HG03354 (cell line): ENCODE measurements at regions not wholly inside any gene's neighbourhood (a gene's known extent, or its start where the extent isn't known, plus 50 kb on each side); places are given as distances from the start of the nearest gene placed in this dataset.

ENCODE experiments used
- ATAC-seq: cut with Tn5 transposase; IDR thresholded peaks from one replicate; pipeline ENCODE4 v1.9.1; 2021; ENCODE audit warnings: mild to moderate bottlenecking; ENCODE audit not compliant: unreplicated experiment, poor library complexity, severe bottlenecking

DNA sequence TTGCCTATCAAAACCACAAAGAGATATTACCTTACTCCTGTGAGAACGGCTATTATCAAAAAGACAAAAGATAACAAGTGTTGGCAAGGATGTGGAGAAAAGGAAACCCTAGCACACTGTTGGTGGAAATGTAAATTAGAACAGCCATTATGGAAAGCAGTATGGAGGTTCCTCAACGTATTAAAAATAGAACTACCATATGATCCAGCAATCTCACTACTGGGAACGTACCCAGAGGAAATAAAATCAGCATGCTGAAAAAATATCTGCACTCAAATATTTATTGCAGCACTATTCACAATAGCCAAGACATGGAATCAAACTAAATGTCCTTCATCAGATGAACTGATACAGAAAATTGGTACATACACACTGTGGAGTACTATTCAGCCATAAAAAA, 149.4 kb upstream of the MLN start:
- no peak for ATAC-seq

DNA sequence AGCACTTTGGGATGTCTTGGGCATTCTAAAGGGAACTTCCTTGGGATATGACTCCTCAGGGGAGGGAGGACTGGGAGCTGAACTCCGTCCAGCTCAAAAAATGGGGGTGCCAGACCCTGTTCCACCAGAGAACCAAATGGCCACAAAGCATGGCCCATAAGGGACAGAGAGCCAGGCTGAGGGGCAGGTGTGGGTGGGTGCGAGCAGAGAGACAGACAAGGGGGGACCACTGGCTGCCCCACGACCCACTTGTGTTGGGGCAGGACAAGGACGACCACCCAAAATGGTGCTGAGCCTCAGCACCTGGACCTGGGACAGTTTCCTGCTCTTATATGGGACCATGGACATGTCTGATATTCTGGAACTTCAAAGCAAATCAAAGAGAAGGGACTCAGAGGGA, 148.2 kb upstream of the MLN start:
- no peak for ATAC-seq

DNA sequence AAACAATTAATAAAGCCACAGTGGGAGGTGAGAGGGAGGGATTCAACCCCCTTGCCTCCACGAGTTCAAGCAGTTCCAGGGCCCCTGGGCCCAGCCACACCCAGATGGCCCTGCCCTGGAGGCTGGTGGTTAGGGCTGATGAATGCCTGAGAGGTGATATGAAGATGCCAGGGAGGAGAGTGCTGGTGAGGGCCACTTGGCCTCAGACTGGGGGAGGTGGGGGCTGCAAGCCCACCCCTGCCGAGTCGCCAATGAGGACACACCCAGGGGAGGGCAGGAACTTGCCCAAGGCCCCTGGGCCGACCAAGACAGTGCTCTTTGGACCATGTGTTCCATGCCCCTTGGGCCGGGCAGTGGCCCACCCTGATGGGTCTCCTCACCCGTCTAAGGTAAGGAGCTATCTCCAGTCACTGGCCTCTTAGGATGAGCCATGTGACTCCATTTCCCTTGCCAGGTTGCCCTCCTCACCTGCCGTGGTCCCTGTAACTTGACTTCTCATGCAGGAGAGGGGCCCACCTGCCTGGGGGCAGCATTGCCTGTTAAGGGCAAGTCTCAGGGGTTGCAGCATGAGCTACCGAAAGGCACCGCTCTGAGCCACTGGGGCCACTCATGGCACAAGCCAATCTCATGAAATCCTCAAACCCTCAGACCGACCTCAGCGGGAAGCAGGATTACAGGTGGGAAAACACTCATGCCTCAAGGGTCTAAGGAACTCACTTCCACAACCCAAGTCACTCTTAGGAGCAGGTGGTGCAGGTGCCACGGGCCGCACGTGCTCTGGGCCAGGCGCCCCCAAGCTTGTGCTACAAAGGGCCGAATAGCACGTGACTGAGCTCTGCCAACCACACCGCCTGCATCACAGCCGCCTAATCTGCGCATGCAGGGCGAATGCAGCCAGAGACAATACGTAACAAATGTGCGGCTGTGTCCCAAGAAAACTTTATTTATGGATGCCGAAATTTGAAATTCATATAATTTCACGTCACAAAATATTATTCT, 147.4 kb upstream of the MLN start:
- ATAC-seq = no peak

DNA sequence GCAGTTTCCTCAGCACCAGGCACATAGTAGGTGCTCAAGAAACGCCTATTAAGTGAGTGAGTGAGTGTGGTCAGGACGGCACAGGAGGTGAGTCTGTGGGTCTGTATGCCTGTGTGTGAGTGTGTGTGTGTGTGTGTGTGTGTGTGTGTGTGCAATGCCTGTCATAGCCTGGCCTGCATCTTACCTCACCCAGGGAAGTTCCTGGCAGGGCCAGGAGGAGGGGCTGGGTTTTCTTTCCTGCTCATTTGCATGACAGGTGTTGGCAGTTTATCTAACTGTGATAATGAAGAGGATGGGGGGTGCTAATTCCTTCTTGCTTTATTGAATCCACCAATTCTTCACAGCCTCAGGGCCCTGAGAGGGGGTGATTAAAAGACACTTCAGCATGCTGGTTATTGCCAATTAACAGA, 146.7 kb upstream of the MLN start:
- ATAC-seq = no peak

DNA sequence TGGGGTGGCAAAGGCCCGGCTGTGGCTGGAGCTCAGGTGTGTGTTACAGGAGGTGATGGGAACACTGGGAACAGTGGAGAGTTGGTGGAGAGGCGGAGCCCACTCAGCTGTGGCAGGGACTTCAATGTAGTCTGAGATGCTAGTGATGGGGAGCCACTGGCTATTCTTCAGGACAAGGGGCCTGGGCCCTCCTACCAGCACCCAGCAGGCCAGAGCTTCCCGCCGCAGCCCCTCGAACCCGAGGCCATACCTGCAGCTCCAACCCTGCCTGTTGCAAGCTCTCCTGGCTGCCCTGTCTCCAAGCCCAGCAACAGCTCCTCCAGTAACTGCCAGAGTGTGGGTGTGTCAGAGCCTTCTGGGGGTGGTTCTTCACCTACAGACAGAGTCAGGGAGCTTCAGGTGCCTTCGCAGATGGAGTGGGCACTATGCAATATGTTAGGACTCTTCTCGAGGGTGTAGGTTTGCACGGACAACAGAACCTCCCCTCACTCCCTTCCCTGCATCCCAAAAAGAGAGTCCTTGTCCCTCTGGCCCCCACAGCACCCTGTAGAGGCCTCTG, 146.2 kb upstream of the MLN start:
- ATAC-seq = no peak

DNA sequence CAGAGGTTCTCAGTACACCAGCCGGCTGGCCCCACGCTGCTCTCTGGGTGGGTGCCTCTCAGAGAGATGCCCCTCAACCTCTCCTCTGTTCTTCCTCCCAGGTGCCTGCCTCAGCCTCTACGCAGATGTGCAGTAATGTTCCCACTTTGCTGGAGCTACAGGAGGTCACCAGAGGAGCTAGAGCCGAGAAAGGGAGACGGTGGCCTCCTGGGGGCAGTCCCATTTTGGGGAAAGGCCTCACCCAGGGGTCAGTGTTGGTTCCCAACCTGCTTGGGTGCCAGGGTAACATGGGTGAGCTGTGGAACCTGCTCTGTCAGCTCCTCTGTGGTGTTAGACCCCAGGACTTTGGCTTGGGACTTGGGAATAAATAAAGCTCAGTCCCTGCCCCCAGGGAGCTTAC, 145.3 kb upstream of the MLN start:
- ATAC-seq = no peak

DNA sequence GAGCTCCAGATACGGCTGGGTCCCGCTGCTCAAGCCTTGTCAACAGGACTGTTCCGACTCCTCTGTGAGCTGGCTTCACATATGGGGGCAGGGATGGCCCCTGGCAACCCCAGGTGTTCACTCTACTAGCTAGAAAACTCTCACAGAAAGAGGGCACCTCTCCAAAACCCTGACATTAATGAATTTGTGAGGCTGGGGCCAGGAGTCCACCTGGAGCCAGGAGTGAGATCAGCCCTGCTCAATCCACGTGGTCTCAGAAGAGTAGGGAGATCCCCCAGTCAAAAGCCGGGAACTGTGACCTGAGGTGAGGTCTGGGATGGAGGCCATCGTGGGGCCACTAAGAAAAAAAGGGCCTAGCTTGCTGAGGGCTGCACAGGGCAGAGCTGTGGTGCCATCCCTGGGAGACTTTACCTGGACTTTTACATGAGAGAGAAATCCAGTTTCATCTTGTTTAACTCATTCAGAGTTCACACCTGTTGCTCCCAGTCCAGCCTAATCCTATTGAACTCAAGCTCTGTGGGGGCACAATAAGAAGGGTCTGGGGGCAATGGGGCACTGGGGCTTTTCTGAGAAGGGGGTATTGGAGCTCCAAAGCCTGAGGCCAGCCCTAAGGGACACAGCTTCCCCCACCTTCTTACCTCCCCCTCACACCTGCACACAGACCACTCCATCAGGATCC, 144.3 kb upstream of the MLN start:
- no peak for ATAC-seq

DNA sequence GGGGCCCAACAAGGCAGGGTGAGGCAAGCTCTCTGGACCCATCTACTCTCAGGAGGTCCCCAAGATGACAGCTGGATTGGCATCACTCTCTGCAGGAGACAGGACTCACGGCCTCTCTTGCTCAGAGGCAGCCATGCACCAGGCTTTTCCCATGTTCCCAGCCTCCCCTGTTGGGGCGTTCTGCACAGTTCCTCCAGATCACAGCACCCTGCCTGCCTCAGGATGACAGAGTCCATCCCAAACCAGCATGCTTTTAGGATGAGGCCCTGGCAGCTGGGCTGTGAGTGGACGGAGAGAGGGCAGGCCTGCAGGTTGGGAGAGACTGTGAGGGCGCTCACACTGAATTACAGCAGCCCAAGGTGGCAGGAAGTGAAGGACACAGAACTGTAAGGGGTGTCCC, 143.2 kb upstream of the MLN start:
- ATAC-seq = no peak

DNA sequence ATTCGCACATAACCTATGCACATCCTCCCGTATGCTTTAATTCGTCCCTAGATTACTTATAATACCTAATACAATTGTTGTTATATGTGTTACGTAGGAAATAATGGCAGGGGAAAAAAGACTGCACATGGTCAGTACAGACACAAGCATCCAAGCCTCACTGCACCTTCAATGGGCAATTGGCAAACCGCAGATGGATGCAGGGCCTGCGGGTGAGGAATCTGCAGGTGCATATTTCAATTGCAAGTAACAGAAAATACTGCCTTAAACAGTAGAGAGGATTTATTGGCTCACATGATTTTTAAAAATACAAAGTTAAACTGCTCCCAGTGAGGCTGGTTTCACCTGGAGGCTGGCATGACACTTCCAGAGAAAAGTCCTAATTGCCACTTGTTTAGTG, 142.1 kb upstream of the MLN start:
- ATAC-seq = no peak

DNA sequence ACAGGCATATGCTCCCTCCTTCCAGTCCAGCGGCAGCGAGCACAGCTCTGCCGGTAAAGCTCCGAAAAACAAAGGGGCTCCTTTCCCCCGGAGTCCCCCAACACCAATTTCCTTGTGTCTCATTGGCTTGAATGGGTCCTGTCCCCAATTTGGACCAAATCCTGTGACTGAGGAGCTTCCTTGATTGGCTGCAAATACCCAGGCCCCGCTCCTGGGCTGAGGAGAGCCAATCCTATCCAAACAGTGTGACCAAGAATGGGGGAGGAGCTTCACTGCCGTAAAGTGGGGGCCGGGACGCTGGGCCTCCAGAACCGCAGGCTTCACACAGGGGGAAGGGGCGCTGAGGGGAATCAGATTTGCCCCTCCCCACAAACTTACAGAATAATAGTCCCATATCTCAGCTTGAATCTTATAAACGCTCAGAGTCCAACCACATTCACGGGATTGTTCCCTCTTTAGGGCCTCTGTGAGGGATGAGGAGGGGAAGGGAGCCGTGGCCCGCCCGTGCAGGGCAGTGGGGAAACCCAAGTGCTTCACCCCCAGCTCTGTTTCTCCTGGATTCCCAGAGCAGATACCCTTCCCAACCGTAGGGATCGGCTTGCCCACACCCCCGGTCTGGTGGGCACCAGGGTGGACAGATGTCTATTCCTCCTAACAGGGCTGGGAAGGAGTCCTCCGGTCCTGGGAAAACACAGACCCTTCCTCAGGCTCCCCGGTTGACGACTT, 141.0 kb upstream of the MLN start:
- ATAC-seq = no peak

DNA sequence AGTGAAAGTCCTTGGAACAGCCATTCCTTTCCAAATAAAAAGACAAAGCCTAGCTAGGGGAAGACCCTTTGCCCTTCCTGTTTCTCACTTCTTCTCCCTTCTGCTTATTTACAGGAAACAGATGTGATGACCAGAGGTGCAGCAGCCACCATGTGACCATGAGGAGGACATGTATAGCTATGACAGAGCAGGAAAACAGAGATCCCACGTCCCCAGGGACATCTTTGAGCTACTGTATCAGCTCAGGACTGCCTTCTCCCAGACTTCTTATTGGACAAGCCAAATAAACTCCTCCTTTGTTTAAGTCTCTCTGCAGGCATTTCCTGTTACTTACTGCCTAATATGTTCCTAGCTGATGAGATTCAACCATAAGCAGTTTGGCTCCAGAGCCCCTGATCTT, 133.1 kb upstream of the MLN start:
- ATAC-seq = no peak

DNA sequence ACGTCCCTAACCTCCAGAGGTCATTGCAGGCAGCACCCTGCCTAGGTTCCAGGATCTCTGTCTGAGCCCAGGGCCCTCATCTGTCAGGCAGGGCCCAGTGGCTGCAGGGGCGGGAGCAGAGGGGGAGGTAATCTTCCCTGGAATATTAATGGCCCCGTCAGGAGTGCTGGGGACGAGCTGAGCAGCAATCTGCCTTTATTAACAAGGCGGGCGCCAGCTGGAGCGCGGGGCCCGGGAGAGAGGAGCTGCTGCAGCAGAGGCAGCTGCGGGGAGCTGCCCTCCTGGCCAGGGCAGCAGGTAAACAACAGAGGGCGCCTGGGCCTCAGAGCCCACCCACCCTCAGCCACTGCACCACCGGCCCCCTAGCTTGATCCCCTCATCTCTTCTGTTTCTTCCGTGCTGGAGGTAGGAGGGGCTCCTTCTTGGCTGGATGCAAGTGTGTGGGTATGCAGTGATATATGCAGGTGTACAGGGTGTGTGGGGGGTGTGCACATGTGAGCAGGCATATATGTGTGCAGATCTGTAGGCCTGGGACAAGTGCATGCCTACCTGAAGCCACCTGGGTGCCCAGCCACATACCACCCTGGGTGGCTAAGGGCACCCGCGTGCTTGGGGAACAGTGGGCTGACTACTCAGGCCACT, 131.8 kb upstream of the MLN start:
- no peak for ATAC-seq

DNA sequence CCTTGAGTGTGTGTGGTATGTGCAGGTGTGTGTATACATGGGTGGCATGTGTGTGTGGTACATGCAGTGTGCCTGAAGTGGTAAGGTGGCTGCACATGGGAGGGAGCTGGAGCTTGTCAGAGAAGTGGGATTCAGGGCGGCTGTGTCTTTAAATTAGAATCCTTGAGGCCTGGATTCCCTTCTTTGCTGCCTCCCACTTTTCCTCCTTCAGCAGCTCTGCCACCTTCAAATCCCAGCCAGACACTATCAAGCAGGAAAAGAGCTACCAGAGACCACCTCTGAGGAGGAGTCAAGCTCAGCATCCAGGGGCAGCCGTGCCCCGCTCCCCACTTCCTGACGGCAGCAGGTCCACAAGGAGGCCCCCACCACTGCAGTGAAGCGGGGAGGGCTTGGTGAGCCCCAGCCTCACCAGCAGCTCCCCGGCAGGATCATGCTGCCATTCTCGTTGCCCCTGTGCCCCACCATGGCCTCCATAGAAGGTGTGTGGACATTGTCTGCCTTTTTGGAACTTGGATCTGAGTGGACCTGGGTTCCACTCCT, 131.0 kb upstream of the MLN start:
- ATAC-seq = no peak

DNA sequence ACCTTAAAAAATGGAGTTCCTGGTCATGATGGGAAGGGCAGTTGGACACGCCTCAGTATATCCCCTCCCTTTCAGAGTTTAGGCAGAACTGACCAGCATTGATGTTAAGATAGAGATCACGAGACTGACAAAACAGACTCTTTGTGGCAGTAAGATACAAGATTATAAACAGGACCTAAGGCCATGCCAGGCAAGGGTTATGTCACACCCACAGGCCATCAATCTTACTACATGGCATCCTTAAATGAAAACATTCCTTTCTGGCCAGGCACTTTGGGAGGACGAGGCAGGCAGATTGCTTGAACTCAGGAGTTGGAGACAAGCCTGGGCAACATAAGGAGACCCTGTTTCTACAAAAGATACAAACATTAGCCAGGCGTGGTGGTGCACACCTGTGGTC, 129.3 kb upstream of the MLN start:
- ATAC-seq = no peak

DNA sequence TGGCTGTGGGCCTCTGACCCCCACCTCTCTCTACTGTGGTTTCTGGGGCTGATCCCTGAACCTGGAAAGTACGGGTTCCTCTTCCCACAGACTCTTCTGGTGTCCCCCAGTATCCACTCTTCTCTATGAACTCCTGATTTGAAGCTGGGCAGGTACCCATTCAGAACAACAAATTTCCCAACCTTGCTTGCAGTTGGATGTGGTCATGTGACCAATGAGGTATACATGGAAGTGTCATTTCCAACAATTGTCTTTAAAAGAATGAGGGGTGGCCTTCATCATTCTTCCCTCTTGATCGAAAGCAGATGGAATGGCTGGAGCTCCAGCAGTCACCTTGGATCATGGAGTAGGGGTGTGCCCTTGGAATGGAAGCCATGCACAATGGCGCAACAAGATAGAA, 128.0 kb upstream of the MLN start:
- ATAC-seq = no peak

DNA sequence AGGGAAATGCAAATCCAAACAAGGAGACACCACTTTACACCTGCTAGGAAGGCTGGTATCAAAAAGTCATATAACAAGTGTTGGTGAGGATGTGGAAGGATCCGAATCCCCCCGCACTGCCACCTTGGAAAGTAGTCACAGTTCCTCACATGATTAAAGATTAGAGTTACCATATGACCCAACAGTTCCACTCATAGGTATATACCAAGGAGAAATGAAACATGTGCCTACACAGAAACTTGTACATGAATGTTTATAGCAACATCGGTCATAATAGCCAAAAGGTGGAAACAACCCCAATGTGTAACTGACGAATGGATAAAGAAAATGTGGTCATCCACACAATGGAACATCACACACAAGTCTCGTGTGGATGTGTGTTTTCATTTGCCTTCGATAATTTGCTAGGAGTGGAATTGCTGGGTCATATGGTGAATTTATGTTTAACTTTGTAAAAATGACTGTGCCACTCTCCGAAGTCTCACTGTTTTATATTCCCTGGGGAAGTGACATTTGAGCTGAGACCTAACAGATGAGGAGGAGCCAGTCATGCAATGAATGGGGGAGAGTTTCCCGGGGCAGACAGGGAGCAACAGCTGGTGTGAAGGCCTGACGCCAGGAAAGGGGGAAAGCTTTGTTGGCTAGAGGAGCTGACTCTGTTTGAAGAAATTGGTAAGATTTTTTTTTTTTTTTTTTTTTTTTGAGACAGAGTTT, 125.9 kb upstream of the MLN start:
- no peak for ATAC-seq

DNA sequence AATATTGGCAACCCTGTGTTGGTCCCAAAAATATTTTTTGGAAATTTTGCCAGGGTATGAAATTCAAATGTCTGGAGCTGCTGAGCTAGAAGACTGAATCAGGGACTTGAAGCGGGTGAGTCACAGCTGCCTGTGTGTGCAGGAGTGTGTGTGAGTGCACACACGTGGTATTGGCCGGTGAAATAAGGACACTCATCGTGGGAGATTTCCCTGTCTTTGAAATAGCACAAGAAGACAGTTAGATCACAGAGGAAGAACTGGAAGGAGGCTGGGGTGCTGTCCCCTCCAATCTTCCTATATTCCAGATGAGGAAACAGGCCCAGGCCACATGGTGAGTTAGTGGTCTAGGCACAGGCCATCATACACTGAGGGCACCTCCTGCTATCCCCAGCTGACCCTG, 123.8 kb upstream of the MLN start:
- ATAC-seq = no peak

DNA sequence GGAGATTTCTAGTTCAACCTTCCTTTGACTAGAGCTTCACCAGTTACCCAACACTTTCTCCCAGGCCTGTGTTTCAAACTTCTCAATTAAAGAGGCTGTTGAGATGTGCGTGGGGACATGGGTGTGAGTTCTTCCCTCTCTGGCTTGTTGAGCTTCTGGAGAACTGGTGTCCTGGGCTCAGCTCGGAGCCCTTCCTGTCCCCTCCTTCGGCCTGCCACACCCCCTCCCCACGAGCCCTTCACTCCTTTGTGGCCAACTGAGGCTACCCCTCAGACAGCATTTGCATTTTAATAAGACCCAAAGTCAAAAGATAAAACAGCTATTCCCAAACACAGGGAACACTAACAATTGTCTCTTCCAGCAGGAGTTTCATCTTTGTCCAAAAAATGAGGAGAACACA, 123.3 kb upstream of the MLN start:
- no peak for ATAC-seq

DNA sequence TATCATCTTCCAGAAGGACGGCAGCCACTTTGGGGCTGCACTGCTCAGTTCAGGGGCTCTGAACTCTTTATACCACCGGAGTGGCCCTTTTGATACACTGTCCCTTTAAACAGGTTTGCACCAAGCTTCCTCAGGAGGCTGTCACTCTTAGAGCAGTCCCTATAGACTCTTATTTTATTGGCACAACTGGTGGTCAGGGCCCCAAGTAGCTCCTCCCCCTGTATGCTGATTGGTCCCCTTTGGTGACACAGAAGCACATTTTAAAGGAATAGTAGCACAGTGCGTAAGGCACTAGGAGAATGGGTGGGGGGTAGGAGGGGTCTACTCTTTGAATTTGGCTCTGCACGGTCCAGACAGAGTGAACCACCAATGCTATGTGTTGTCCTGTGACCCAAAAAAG, 122.6 kb upstream of the MLN start:
- no peak for ATAC-seq
